ENCODE measurements at regions not wholly inside any gene's neighbourhood (a gene's known extent, or its start where the extent isn't known, plus 50 kb on each side); places are given as distances from the start of the nearest gene placed in this dataset.

DNA sequence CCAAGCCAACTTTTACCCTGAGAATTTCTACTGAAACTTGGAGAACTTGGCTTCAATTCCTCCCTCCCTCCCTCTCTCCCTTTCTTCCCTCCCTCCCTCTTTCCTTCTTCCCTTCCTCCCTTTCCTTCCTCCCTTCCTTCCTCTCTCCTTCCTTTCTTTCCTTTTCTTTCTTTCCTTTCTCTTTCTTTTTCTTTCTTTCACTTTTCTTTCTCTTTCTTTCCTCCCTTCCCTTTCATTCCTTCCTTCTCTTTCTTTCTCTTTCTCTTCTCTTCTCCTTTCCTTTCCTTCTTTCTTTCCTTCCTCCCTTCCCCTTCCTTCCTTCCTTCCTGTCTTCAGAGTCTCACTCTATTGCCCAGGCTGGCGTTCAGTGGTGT, 268.1 kb upstream of the SDK2 start:
- TF ChIP-seq SAP30 (IDR thresholded peaks at IDR 0.05; ENCODE audit: insufficient read depth, insufficient replicate concordance, low read length) (no peak), EZH2 (IDR thresholded peaks at IDR 0.05; ENCODE audit: low read depth, low read length, severe bottlenecking) (no peak), CHD1 (IDR thresholded peaks at IDR 0.05; ENCODE audit: low read depth, low read length) (no peak)
- TF ChIP-seq, protein P1, sequence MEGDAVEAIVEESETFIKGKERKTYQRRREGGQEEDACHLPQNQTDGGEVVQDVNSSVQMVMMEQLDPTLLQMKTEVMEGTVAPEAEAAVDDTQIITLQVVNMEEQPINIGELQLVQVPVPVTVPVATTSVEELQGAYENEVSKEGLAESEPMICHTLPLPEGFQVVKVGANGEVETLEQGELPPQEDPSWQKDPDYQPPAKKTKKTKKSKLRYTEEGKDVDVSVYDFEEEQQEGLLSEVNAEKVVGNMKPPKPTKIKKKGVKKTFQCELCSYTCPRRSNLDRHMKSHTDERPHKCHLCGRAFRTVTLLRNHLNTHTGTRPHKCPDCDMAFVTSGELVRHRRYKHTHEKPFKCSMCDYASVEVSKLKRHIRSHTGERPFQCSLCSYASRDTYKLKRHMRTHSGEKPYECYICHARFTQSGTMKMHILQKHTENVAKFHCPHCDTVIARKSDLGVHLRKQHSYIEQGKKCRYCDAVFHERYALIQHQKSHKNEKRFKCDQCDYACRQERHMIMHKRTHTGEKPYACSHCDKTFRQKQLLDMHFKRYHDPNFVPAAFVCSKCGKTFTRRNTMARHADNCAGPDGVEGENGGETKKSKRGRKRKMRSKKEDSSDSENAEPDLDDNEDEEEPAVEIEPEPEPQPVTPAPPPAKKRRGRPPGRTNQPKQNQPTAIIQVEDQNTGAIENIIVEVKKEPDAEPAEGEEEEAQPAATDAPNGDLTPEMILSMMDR (IDR thresholded peaks at IDR 0.05; ENCODE audit: control extremely low read depth in 1 of 3, insufficient read depth in 1 of 3, low read depth in 1 of 3, low read length in 3 of 3), result no peak
